WTC11 (cell line): ENCODE measurements at regions not wholly inside any gene's neighbourhood (a gene's known extent, or its start where the extent isn't known, plus 50 kb on each side); places are given as distances from the start of the nearest gene placed in this dataset.

Experiments
- ATF2 ChIP-seq: sonication (generic); formaldehyde crosslinking; IDR thresholded peaks from 2 replicates; pipeline ENCODE4 v1.8.1; 2022; ENCODE audit warnings: low read depth, missing genetic modification reagents, borderline replicate concordance
- CTCF ChIP-seq: fragments of 200-600 bp; IDR thresholded peaks from 2 replicates; pipeline ENCODE4 v1.8.0; 2022; ENCODE audit warnings: antibody characterized with exemption
- SMAD4 ChIP-seq: sonication (generic); formaldehyde crosslinking; IDR thresholded peaks from 2 replicates; pipeline ENCODE4 v1.8.0; 2022; ENCODE audit warnings: mild to moderate bottlenecking, missing genetic modification reagents
- USF1 ChIP-seq: sonication (generic); formaldehyde crosslinking; IDR thresholded peaks from 2 replicates; pipeline ENCODE4 v1.8.0; 2022; ENCODE audit warnings: mild to moderate bottlenecking, missing genetic modification reagents
- ZBTB21 ChIP-seq: sonication (generic); formaldehyde crosslinking; IDR thresholded peaks from 2 replicates; pipeline ENCODE4 v1.8.1; 2023; ENCODE audit warnings: mild to moderate bottlenecking, missing genetic modification reagents, borderline replicate concordance

- TF ChIP-seq SMAD4 (CRISPR knock-in tag), result no peak
- no peak for TF ChIP-seq CTCF
- TF ChIP-seq ATF2 (CRISPR knock-in tag), result no peak
- no peak for TF ChIP-seq ZBTB21 (CRISPR knock-in tag)
- no peak for TF ChIP-seq USF1
These were observed 239.7 kb upstream of the API5 start for GRCh38 chr11:43072096-43072495.
